ENCODE measurements at regions not wholly inside any gene's neighbourhood (a gene's known extent, or its start where the extent isn't known, plus 50 kb on each side); places are given as distances from the start of the nearest gene placed in this dataset.

GRCh38 chr1:29823561-29823960 is 587.2 kb downstream of the PTPRU start:
- TF ChIP-seq CTCF (IDR thresholded peaks at IDR 0.05; ENCODE audit: unreplicated experiment) = no peak
- Mint-ChIP-seq H3K36me3 (ENCODE audit: low read depth, unreplicated experiment) (no peaks in the 10 kb centered on the region), H3K9me3 (ENCODE audit: unreplicated experiment) (no peaks in the 10 kb centered on the region), H3K27me3 (ENCODE audit: unreplicated experiment) (peaks cover 2% of the 10 kb centered on the region), H3K27ac (ENCODE audit: unreplicated experiment) (no peak overlapping the region), H3K4me1 (ENCODE audit: unreplicated experiment) (peaks cover 11% of the 10 kb centered on the region), H3K4me3 (ENCODE audit: unreplicated experiment) (no peak overlapping the region)
- no peak for DNase-seq (ENCODE audit: low spot score)

DNA sequence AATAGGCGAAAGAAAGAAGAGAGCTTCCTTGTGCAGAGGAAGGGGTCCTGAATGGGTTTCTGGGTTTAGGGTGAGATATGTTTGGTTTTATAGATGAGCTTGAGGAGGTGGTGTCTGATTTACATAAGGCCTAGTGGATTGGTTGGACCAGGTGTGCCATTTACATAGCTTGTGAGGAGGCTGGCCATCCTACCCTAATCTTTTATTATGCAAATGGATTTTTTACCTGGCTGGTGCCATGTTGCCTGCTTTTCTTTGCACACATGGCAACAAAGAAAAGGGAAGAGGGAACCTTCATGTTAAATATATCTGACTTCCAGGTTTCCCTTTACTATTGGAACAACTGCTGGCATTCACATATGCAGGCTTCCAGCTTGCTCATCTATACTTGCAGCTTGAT is 585.3 kb downstream of the PTPRU start:
- no peaks in the 10 kb centered on the region for H3K27me3 Mint-ChIP-seq (ENCODE audit: unreplicated experiment)
- H3K4me3 Mint-ChIP-seq (ENCODE audit: unreplicated experiment) = no peak overlapping the region
- H3K36me3 Mint-ChIP-seq (ENCODE audit: low read depth, unreplicated experiment) = no peaks in the 10 kb centered on the region
- peaks cover under 1% of the 10 kb centered on the region for H3K4me1 Mint-ChIP-seq (ENCODE audit: unreplicated experiment)
- DNase-seq (ENCODE audit: low spot score) = no peak
- no peaks in the 10 kb centered on the region for H3K9me3 Mint-ChIP-seq (ENCODE audit: unreplicated experiment)
- no peak for TF ChIP-seq CTCF (IDR thresholded peaks at IDR 0.05; ENCODE audit: unreplicated experiment)
- no peak overlapping the region for H3K27ac Mint-ChIP-seq (ENCODE audit: unreplicated experiment)

DNA sequence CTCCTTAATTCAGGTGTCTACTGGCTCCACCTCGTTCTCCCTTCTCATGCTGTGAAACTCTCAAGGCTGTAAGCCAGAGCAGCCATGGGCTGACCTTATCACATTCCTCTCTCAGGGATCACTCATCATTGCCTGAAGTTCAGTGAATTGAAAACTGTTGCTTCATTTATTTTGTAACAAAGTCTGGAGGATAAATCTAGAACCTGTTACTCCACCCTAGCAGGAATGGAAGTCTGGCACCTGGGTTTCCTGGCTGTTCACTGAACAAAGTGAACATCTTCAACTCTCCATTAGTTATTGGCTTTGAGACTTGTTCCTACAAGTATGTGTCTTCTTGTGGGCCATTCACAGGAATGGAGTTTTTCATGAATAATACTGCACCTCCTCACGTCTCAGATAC is 584.1 kb downstream of the PTPRU start:
- H3K27me3 Mint-ChIP-seq (ENCODE audit: unreplicated experiment) = no peaks in the 10 kb centered on the region
- no peaks in the 10 kb centered on the region for H3K4me1 Mint-ChIP-seq (ENCODE audit: unreplicated experiment)
- H3K4me3 Mint-ChIP-seq (ENCODE audit: unreplicated experiment) = no peak overlapping the region
- no peaks in the 10 kb centered on the region for H3K36me3 Mint-ChIP-seq (ENCODE audit: low read depth, unreplicated experiment)
- H3K27ac Mint-ChIP-seq (ENCODE audit: unreplicated experiment) = no peak overlapping the region
- no peak for DNase-seq (ENCODE audit: low spot score)
- H3K9me3 Mint-ChIP-seq (ENCODE audit: unreplicated experiment) = no peaks in the 10 kb centered on the region
- no peak for TF ChIP-seq CTCF (IDR thresholded peaks at IDR 0.05; ENCODE audit: unreplicated experiment)

DNA sequence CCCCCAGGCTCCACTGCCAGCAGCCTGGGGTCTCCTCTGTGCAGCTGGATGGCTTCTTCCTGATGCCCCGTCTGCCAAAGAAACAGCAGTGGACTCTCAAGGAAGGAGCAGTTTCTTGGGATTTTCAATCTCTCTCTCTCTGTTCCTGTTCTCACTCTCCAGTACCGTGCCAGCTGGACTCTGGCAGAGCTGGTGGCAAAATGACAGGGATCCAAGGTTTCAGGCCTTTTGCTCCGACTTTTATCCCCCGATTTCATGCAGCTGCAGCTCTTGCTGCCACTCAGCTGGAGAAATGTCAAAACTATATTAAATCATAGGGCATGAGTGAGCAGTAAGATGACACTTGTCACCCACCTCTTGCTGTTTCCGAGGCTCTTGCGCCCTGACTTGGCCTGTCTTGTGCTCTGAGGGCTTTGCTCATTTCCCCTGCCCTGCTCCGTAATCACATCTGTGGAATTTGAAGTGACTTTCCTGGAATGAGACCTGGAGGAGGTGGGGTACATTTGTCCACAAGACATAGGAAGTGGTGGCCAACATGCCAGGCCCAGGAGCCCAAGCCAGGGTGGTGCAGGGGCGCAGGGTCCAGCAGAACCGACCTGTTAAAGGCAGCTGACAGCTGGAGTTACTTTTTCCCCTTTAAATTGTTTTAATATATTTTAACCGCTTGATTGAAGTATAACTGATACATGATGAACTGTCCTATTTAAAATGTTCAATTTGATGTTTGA is 576.2 kb downstream of the PTPRU start:
- Mint-ChIP-seq H3K9me3 (ENCODE audit: unreplicated experiment) (no peaks in the 10 kb centered on the region), H3K4me1 (ENCODE audit: unreplicated experiment) (no peaks in the 10 kb centered on the region), H3K36me3 (ENCODE audit: low read depth, unreplicated experiment) (no peaks in the 10 kb centered on the region), H3K27ac (ENCODE audit: unreplicated experiment) (no peak overlapping the region), H3K27me3 (ENCODE audit: unreplicated experiment) (no peaks in the 10 kb centered on the region), H3K4me3 (ENCODE audit: unreplicated experiment) (no peak overlapping the region)
- no peak for TF ChIP-seq CTCF (IDR thresholded peaks at IDR 0.05; ENCODE audit: unreplicated experiment)
- DNase-seq (ENCODE audit: low spot score) = no peak

DNA sequence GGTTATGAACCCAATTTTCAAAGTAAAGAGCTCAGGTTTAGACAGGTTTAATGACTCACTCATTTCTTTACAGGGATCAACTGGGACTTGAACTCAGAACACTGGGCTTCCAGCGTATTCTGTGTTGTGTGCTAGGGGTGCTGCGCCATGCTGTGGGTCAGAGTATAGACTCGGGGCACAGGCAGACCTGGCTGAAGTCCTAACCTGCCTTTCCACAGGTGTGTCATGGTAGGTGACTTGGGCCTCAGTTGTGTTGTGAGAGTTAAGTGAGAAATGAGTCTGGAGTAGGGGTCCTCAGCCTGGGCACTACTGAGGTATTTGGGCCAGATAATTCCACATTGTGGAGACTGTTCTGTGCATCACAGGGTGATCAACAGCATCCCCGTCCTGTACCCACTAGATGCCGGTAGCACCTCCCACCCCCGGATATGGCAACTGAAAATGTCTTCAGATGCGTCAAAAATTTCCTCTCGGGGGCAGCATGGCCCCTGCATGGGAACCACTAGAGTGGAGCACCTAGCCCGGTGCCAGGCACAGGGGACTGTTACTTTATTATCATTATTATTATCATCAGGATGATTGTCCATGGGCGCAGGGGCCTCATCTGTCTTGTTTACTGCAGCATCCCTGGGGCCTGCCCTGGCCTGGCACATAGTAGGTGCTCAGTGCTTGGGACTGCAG is 575.5 kb downstream of the PTPRU start:
- TF ChIP-seq CTCF (IDR thresholded peaks at IDR 0.05; ENCODE audit: unreplicated experiment) = no peak
- no peaks in the 10 kb centered on the region for H3K36me3 Mint-ChIP-seq (ENCODE audit: low read depth, unreplicated experiment)
- no peaks in the 10 kb centered on the region for H3K9me3 Mint-ChIP-seq (ENCODE audit: unreplicated experiment)
- no peak overlapping the region for H3K4me3 Mint-ChIP-seq (ENCODE audit: unreplicated experiment)
- DNase-seq (ENCODE audit: low spot score) = no peak
- H3K27me3 Mint-ChIP-seq (ENCODE audit: unreplicated experiment) = no peaks in the 10 kb centered on the region
- H3K4me1 Mint-ChIP-seq (ENCODE audit: unreplicated experiment) = no peaks in the 10 kb centered on the region
- no peak overlapping the region for H3K27ac Mint-ChIP-seq (ENCODE audit: unreplicated experiment)

All from endothelial cell (in vitro differentiated cells).